ENCODE measurements at regions not wholly inside any gene's neighbourhood (a gene's known extent, or its start where the extent isn't known, plus 50 kb on each side); places are given as distances from the start of the nearest gene placed in this dataset.

DNA sequence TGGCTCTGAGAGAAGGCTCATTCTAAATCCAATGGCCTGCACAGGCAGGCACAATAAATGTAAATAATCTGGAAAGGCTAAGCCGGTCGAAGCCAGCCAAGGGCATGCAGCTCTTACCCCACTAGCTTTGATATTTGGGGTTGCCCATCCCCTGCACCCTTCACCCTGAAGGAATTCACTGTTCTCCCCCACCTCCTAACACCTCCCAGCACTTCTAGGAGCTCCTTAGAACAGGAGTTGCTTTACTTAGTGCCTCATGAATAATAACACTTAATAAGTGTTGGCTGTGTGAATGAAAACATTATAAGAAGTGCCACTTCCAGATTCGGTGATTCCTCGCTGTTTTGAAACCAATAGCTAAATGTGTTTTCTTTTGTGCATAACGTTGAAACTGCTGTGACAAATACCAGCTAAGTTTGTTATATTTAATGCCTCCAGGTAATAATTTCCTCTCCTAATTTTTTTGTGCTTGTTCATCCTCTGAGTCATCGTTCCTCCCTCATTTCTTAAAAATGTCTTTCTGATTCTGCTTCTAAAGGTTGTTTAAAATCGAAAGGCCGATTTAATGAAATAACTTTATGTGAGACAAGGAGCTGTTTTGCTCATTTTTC, 458.8 kb downstream of the METTL4 start:
- TF ChIP-seq, protein P1, sequence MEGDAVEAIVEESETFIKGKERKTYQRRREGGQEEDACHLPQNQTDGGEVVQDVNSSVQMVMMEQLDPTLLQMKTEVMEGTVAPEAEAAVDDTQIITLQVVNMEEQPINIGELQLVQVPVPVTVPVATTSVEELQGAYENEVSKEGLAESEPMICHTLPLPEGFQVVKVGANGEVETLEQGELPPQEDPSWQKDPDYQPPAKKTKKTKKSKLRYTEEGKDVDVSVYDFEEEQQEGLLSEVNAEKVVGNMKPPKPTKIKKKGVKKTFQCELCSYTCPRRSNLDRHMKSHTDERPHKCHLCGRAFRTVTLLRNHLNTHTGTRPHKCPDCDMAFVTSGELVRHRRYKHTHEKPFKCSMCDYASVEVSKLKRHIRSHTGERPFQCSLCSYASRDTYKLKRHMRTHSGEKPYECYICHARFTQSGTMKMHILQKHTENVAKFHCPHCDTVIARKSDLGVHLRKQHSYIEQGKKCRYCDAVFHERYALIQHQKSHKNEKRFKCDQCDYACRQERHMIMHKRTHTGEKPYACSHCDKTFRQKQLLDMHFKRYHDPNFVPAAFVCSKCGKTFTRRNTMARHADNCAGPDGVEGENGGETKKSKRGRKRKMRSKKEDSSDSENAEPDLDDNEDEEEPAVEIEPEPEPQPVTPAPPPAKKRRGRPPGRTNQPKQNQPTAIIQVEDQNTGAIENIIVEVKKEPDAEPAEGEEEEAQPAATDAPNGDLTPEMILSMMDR (IDR thresholded peaks at IDR 0.05): no peak
- TF ChIP-seq ZFX (IDR thresholded peaks at IDR 0.05; ENCODE audit: borderline replicate concordance): no peak

Data from 22Rv1 (cell line).